ENCODE measurements at regions not wholly inside any gene's neighbourhood (a gene's known extent, or its start where the extent isn't known, plus 50 kb on each side); places are given as distances from the start of the nearest gene placed in this dataset.

GRCh38 chr14:99325591-99325990 is 53.6 kb upstream of the BCL11B start:
- no peak for ATAC-seq (ENCODE audit: low read depth)
- no peaks in the 10 kb centered on the region for H3K79me2 ChIP-seq (ENCODE audit: control insufficient read depth, insufficient read depth, low read length)
- Mint-ChIP-seq H3K27me3 (peaks cover 7% of the 10 kb centered on the region), H3K9me3 (ENCODE audit: insufficient read depth) (no peaks in the 10 kb centered on the region), H3K27ac (no peak overlapping the region), H3K4me3 (no peak overlapping the region), H3K4me1 (peaks cover 2% of the 10 kb centered on the region)
- 97% methylated on average over 7 of the region's 8 CpGs for WGBS (ENCODE audit: insufficient coverage)
- H3K9me3 ChIP-seq (ENCODE audit: control extremely low read depth in 1 of 3, control insufficient read depth in 2 of 3, insufficient read depth in 1 of 3, low read length in 2 of 3): peaks cover 0 to 3% (median 0%) of the 10 kb centered on the region in 3 donors
- H3K4me1 ChIP-seq (ENCODE audit: control insufficient read depth in 2 of 2, insufficient read depth in 2 of 2, low read length in 2 of 2): no peaks in the 10 kb centered on the region
- H4K20me1 ChIP-seq (ENCODE audit: control insufficient read depth, insufficient read depth, low read length, poor library complexity, severe bottlenecking): no peaks in the 10 kb centered on the region
- intact Hi-C loops (cut with micrococcal nuclease): no loop called here
- TF ChIP-seq EZH2 (IDR thresholded peaks at IDR 0.05; ENCODE audit: borderline replicate concordance, insufficient read depth, low read depth, low read length, poor library complexity, severe bottlenecking): no peak
- no peak for TF ChIP-seq CTCF (IDR thresholded peaks at IDR 0.05)
- peaks cover 0 to 6% (median 0%) of the 10 kb centered on the region in 4 experiments for H3K27me3 ChIP-seq (replicated peaks in 1 of 4; ENCODE audit: control extremely low read depth in 1 of 4, control insufficient read depth in 3 of 4, insufficient read depth in 4 of 4, low read length in 3 of 4)
- ChIA-PET POLR2A (no interaction called here), CTCF (no interaction called here)
- H3K4me3 ChIP-seq (ENCODE audit: control extremely low read depth in 1 of 5, extremely low read depth in 1 of 5, insufficient read depth in 1 of 5, low read depth in 2 of 5, low read length in 4 of 5): no peak overlapping the region
- no peak overlapping the region for H3K4me2 ChIP-seq (replicated peaks; ENCODE audit: low read depth, low read length, poor library complexity, severe bottlenecking)
- H3K9ac ChIP-seq (ENCODE audit: low read length): no peak overlapping the region
- H3K27ac ChIP-seq (ENCODE audit: low read length in 2 of 2): no peak overlapping the region
- no peaks in the 10 kb centered on the region for H3K36me3 ChIP-seq (replicated peaks in 1 of 2; ENCODE audit: control extremely low read depth in 1 of 2, control insufficient read depth in 1 of 2, extremely low read depth in 1 of 2, insufficient read depth in 2 of 2, low read length in 1 of 2)
- no peak for DNase-seq
- no peak overlapping the region for H2AFZ ChIP-seq (ENCODE audit: insufficient read depth, low read depth, low read length, poor library complexity, severe bottlenecking)

- Mint-ChIP-seq H3K9me3 (ENCODE audit: insufficient read depth) (no peaks in the 10 kb centered on the region), H3K4me3 (no peak overlapping the region), H3K27me3 (peaks cover 7% of the 10 kb centered on the region), H3K27ac (no peak overlapping the region), H3K4me1 (peaks cover 2% of the 10 kb centered on the region)
- ATAC-seq (ENCODE audit: low read depth): no peak
- no peaks in the 10 kb centered on the region for H4K20me1 ChIP-seq (ENCODE audit: control insufficient read depth, insufficient read depth, low read length, poor library complexity, severe bottlenecking)
- no peak overlapping the region for H3K27ac ChIP-seq (ENCODE audit: low read length in 2 of 2)
- ChIA-PET POLR2A (no interaction called here), CTCF (no interaction called here)
- H3K9me3 ChIP-seq (ENCODE audit: control extremely low read depth in 1 of 3, control insufficient read depth in 2 of 3, insufficient read depth in 1 of 3, low read length in 2 of 3): peaks cover 0 to 3% (median 0%) of the 10 kb centered on the region in 3 donors
- H3K4me1 ChIP-seq (ENCODE audit: control insufficient read depth in 2 of 2, insufficient read depth in 2 of 2, low read length in 2 of 2): no peaks in the 10 kb centered on the region
- H3K4me3 ChIP-seq (ENCODE audit: control extremely low read depth in 1 of 5, extremely low read depth in 1 of 5, insufficient read depth in 1 of 5, low read depth in 2 of 5, low read length in 4 of 5): no peak overlapping the region
- no peaks in the 10 kb centered on the region for H3K36me3 ChIP-seq (replicated peaks in 1 of 2; ENCODE audit: control extremely low read depth in 1 of 2, control insufficient read depth in 1 of 2, extremely low read depth in 1 of 2, insufficient read depth in 2 of 2, low read length in 1 of 2)
- intact Hi-C loops (cut with micrococcal nuclease): no loop called here
- no peak overlapping the region for H2AFZ ChIP-seq (ENCODE audit: insufficient read depth, low read depth, low read length, poor library complexity, severe bottlenecking)
- no peaks in the 10 kb centered on the region for H3K79me2 ChIP-seq (ENCODE audit: control insufficient read depth, insufficient read depth, low read length)
- no peak for TF ChIP-seq EZH2 (IDR thresholded peaks at IDR 0.05; ENCODE audit: borderline replicate concordance, insufficient read depth, low read depth, low read length, poor library complexity, severe bottlenecking)
- no peak for TF ChIP-seq CTCF (IDR thresholded peaks at IDR 0.05)
- DNase-seq: no peak
- 91% methylated on average over 5 of the region's 9 CpGs for WGBS (ENCODE audit: insufficient coverage)
- H3K4me2 ChIP-seq (replicated peaks; ENCODE audit: low read depth, low read length, poor library complexity, severe bottlenecking): no peak overlapping the region
- no peak overlapping the region for H3K9ac ChIP-seq (ENCODE audit: low read length)
- peaks cover 0 to 6% (median 0%) of the 10 kb centered on the region in 4 experiments for H3K27me3 ChIP-seq (replicated peaks in 1 of 4; ENCODE audit: control extremely low read depth in 1 of 4, control insufficient read depth in 3 of 4, insufficient read depth in 4 of 4, low read length in 3 of 4)
These were observed 53.0 kb upstream of the BCL11B start for GRCh38 chr14:99325016-99325415.

All from B cell (primary cell).